Trophoblast cell (in vitro differentiated cells and primary cell): ENCODE measurements at regions not wholly inside any gene's neighbourhood (a gene's known extent, or its start where the extent isn't known, plus 50 kb on each side); places are given as distances from the start of the nearest gene placed in this dataset.

Source experiments
- DNase-seq, 2 donors: peaks; one replicate each; pipeline ENCODE4 v3.0.0-alpha.2; 2016
- H2AFZ ChIP-seq: 2 replicates; pipeline ENCODE4 v1.6.1; 2013; ENCODE audit warnings: low read length, moderate library complexity, mild to moderate bottlenecking; ENCODE audit not compliant: insufficient read depth, poor library complexity
- H2AK5ac ChIP-seq: 2 replicates; pipeline ENCODE4 v1.6.1; 2013; ENCODE audit warnings: mild to moderate bottlenecking, low read length
- H2BK120ac ChIP-seq: 2 replicates; pipeline ENCODE4 v1.6.1; 2013; ENCODE audit warnings: low read length, mild to moderate bottlenecking, moderate library complexity; ENCODE audit not compliant: insufficient read depth, poor library complexity
- H2BK12ac ChIP-seq: 2 replicates; pipeline ENCODE4 v1.6.1; 2013; ENCODE audit warnings: mild to moderate bottlenecking, low read length, moderate library complexity
- H2BK5ac ChIP-seq: 2 replicates; pipeline ENCODE4 v1.6.1; 2013; ENCODE audit warnings: low read length, low read depth, moderate library complexity, mild to moderate bottlenecking; ENCODE audit not compliant: poor library complexity
- H3K14ac ChIP-seq: 2 replicates; pipeline ENCODE4 v1.6.1; 2013; ENCODE audit warnings: mild to moderate bottlenecking, low read length
- H3K18ac ChIP-seq: 2 replicates; pipeline ENCODE4 v1.6.1; 2013; ENCODE audit warnings: mild to moderate bottlenecking, low read length
- H3K23ac ChIP-seq: 2 replicates; pipeline ENCODE4 v1.6.1; 2013; ENCODE audit warnings: low read length
- H3K27ac ChIP-seq: 2 replicates; pipeline ENCODE4 v1.5.1; 2013; ENCODE audit warnings: low read depth, mild to moderate bottlenecking, inconsistent platforms, low read length, moderate library complexity
- H3K27me3 ChIP-seq: 2 replicates; pipeline ENCODE4 v1.6.1; 2013; ENCODE audit warnings: inconsistent platforms, mild to moderate bottlenecking, low read length, moderate library complexity; ENCODE audit not compliant: insufficient read depth
- H3K36me3 ChIP-seq, 2 experiments: 1 replicate in 1 of 2; 2 replicates in 1 of 2; pipeline ENCODE4 v1.6.1; 2013; ENCODE audit warnings: low read length in 2 of 2, mild to moderate bottlenecking in 2 of 2, moderate library complexity in 1 of 2; ENCODE audit not compliant: insufficient read depth in 2 of 2, control insufficient read depth in 1 of 2
- H3K4ac ChIP-seq: 2 replicates; pipeline ENCODE4 v1.6.1; 2013; ENCODE audit warnings: low read depth, mild to moderate bottlenecking, low read length, moderate library complexity
- H3K4me1 ChIP-seq, 2 experiments: 1 replicate in 1 of 2; 2 replicates in 1 of 2; pipeline ENCODE4 v1.6.1; 2013; ENCODE audit warnings: low read length in 2 of 2, mild to moderate bottlenecking in 2 of 2, moderate library complexity in 1 of 2; ENCODE audit not compliant: insufficient read depth in 2 of 2, control insufficient read depth in 1 of 2
- H3K4me2 ChIP-seq: 2 replicates; pipeline ENCODE4 v1.6.1; 2013; ENCODE audit warnings: inconsistent platforms, mild to moderate bottlenecking, low read length, moderate library complexity
- H3K4me3 ChIP-seq: 2 replicates; pipeline ENCODE4 v1.5.1; 2013; ENCODE audit warnings: mild to moderate bottlenecking, low read depth, low read length, inconsistent platforms
- H3K79me1 ChIP-seq: one replicate; pipeline ENCODE4 v1.6.1; 2013; ENCODE audit warnings: low read length
- H3K79me2 ChIP-seq: 2 replicates; pipeline ENCODE4 v1.6.1; 2013; ENCODE audit warnings: low read length, mild to moderate bottlenecking; ENCODE audit not compliant: control insufficient read depth, insufficient read depth, poor library complexity
- H3K9ac ChIP-seq: 2 replicates; pipeline ENCODE4 v1.6.1; 2013; ENCODE audit warnings: mild to moderate bottlenecking, low read length
- H3K9me3 ChIP-seq: 2 replicates; pipeline ENCODE4 v1.6.1; 2013; ENCODE audit warnings: low read depth, mild to moderate bottlenecking, control low read depth, inconsistent platforms, low read length; ENCODE audit not compliant: insufficient read depth
- H4K12ac ChIP-seq: 2 replicates; pipeline ENCODE4 v1.6.1; 2013; ENCODE audit warnings: low read depth, mild to moderate bottlenecking, low read length, moderate library complexity
- H4K8ac ChIP-seq: 2 replicates; pipeline ENCODE4 v1.6.1; 2013; ENCODE audit warnings: low read depth, mild to moderate bottlenecking, low read length, moderate library complexity
- H4K91ac ChIP-seq: one replicate; pipeline ENCODE4 v1.6.1; 2013; ENCODE audit warnings: low read depth, mild to moderate bottlenecking, low read length, moderate library complexity
- WGBS: extraction: QIAGEN DNeasy Blood & Tissue Kit; methylation state at CpG from one replicate; pipeline ENCODE4 v1.1.7; 2013; ENCODE audit warnings: missing lambda C conversion rate; ENCODE audit not compliant: insufficient read length, insufficient coverage; ENCODE audit errors: extremely low coverage; 5-methylcytosine and 5-hydroxymethylcytosine counted together

DNA sequence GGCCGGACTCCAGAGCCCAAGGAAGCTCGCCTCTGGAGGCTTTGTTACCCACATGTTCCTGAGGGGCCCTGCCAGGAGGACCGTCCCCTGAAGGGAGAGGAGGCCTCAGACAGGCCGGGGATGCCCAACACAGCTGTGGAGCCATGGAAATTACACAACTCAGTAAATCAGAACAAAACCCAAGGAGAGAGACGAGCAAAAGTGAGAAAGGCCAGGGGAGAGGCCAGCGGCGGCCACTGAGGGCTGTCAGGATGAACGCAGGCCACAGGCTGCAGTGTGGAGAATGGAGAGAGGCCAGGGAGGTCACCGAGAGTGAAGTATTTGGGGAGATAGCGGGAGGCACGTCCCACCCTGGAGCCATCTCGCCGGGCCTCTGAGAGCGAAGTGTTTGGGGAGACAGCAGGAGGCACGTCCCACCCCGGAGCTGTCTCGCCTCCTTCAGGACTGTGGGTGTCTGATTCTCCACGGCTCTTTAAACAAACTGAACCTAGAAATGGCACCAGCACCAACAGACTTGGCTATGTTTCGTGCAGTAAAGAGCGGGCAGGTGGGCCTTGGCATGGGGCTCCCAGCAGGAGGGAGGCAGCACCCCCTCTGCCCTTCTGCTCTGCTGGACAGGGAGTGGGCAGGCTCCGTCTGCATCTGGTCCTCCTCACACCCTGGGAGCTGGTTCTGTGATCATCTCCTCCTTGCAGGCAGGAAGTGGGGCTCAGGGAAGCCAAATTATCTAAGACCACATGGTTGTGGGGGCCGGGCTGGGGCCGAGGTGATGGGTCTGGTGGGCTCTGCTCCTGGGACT is 91.0 kb downstream of the YTHDF1 start:
- no peak overlapping the region for H3K18ac ChIP-seq
- H2BK120ac ChIP-seq: no peak overlapping the region
- DNase-seq: no peak
- whole genome bisulfite sequencing: no CpG with 5 or more reads among the region's 23 CpGs
- no peaks in the 10 kb centered on the region for H3K4me1 ChIP-seq
- H3K23ac ChIP-seq: no peak overlapping the region
- no peaks in the 10 kb centered on the region for H3K27me3 ChIP-seq
- H2AK5ac ChIP-seq: no peak overlapping the region
- no peak overlapping the region for H2BK5ac ChIP-seq
- H4K12ac ChIP-seq: no peak overlapping the region
- H2AFZ ChIP-seq: no peak overlapping the region
- H3K4me3 ChIP-seq: no peak overlapping the region
- H3K79me1 ChIP-seq: no peaks in the 10 kb centered on the region
- H4K8ac ChIP-seq: no peak overlapping the region
- no peak overlapping the region for H3K27ac ChIP-seq
- no peak overlapping the region for H3K9ac ChIP-seq
- H3K14ac ChIP-seq: no peak overlapping the region
- no peak overlapping the region for H3K4ac ChIP-seq
- no peak overlapping the region for H2BK12ac ChIP-seq
- no peak overlapping the region for H3K4me2 ChIP-seq
- no peaks in the 10 kb centered on the region for H3K36me3 ChIP-seq
- H3K79me2 ChIP-seq: no peaks in the 10 kb centered on the region
- no peak overlapping the region for H4K91ac ChIP-seq
- peaks cover 6% of the 10 kb centered on the region for H3K9me3 ChIP-seq

DNA sequence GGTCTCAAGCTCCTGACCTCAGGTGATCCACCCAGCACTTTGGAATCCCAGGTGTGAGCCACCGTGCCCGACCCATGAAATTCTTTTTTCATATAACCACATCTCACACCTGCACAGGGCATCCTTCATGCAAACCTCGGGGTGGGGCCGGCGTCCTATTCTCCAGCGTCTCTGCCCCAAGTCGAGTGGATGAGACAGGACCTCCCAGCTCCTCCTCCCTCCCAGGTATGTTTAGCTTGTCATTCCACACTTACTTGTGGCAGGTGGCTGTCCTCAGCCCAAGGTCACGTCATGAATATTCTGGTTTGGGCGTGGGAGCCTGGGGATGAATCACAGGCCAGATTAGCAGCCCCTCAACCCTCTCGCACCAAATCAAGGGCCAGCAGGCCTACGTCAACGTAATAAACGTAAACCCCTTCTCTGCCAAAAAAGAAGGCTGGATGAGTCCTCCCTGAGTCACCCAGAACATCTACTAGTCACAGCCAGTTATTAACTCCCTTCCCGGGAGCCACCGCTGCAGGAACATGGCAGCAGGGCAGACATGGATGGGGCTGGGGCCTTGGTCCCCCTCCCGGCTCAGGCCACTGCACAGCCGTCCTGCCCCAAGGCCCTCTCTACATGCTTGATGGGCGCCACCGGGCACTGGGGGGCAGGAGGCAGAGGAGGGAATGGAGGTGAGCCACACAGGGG is 91.7 kb downstream of the YTHDF1 start:
- WGBS: no CpG with 5 or more reads among the region's 19 CpGs

DNA sequence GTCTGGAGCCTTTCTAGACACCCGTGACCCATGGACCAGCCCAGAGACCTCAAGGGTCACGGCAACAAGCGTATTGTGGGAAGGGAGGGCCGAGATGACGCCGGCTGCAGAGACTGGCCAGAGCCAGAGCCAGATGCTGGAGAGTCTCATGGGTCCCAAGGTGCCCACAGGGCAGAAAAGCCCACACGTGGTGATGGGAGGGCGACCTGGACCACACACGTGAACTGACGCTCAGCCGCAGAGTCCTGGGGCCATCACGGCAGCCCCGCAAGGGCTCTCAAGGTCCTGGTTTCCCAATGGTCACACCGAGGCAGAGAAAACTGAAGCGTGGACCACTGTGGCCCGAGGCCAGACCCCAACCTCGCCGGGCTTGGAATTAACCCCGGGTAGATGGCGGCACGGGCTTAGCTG is 92.6 kb downstream of the YTHDF1 start:
- Histone ChIP-seq H3K79me2 (no peaks in the 10 kb centered on the region), H2BK12ac (no peak overlapping the region), H3K4me2 (no peak overlapping the region), H2AFZ (no peak overlapping the region), H3K14ac (no peak overlapping the region), H2BK5ac (no peak overlapping the region), H2AK5ac (no peak overlapping the region), H3K4me3 (no peak overlapping the region), H3K36me3 (no peaks in the 10 kb centered on the region), H4K91ac (no peak overlapping the region), H3K9ac (no peak overlapping the region), H3K23ac (no peak overlapping the region), H3K27ac (no peak overlapping the region), H3K27me3 (no peaks in the 10 kb centered on the region), H3K18ac (no peak overlapping the region), H4K12ac (no peak overlapping the region), H2BK120ac (no peak overlapping the region), H3K9me3 (peaks cover 6% of the 10 kb centered on the region), H4K8ac (no peak overlapping the region), H3K4ac (no peak overlapping the region), H3K79me1 (no peaks in the 10 kb centered on the region), H3K4me1 (no peaks in the 10 kb centered on the region)
- no peak for DNase-seq
- WGBS: no CpG with 5 or more reads among the region's 21 CpGs

More for the DNA sequence above, 91.7 kb downstream of the YTHDF1 start:
- no peak overlapping the region for H3K14ac ChIP-seq
- no peaks in the 10 kb centered on the region for H3K79me2 ChIP-seq
- H4K8ac ChIP-seq: no peak overlapping the region
- no peak overlapping the region for H3K4me3 ChIP-seq
- no peak for DNase-seq
- no peak overlapping the region for H4K12ac ChIP-seq
- H2AFZ ChIP-seq: no peak overlapping the region
- H3K79me1 ChIP-seq: no peaks in the 10 kb centered on the region
- H2AK5ac ChIP-seq: no peak overlapping the region
- no peak overlapping the region for H3K23ac ChIP-seq
- H2BK12ac ChIP-seq: no peak overlapping the region
- H3K4ac ChIP-seq: no peak overlapping the region
- H3K4me1 ChIP-seq: no peaks in the 10 kb centered on the region
- H3K18ac ChIP-seq: no peak overlapping the region
- H3K9ac ChIP-seq: no peak overlapping the region
- H3K9me3 ChIP-seq: peaks cover 6% of the 10 kb centered on the region
- H3K36me3 ChIP-seq: no peaks in the 10 kb centered on the region
- H4K91ac ChIP-seq: no peak overlapping the region
- H3K27me3 ChIP-seq: no peaks in the 10 kb centered on the region
- no peak overlapping the region for H2BK5ac ChIP-seq
- no peak overlapping the region for H3K27ac ChIP-seq
- H3K4me2 ChIP-seq: no peak overlapping the region
- H2BK120ac ChIP-seq: no peak overlapping the region

DNA sequence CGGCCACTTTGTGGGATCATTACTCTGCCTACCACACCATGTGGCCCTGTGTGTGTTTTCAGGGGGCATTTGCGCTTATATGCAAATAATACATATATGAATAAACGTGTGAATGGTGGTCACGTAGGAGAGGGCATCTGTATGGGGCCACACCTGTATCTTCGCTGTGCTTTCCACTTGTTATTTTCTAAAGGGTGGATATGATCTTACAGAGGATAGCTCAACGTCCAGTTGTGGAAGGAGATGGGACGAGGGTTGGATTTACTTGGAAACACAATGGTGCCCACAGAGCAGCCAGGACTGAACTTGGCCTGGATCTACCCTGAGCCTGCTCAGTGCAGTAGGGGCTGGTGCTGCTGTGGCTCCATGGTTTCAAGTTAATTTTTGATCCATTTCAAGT is 93.3 kb downstream of the YTHDF1 start:
- no peak overlapping the region for H2AK5ac ChIP-seq
- WGBS: no CpG with 5 or more reads among the region's 7 CpGs
- H3K27ac ChIP-seq: no peak overlapping the region

More for the DNA sequence above, 93.3 kb downstream of the YTHDF1 start:
- Histone ChIP-seq H4K91ac (no peak overlapping the region), H3K36me3 (no peaks in the 10 kb centered on the region), H4K8ac (no peak overlapping the region), H3K4me1 (no peaks in the 10 kb centered on the region), H2BK120ac (no peak overlapping the region), H3K23ac (no peak overlapping the region), H3K9ac (no peak overlapping the region), H3K4ac (no peak overlapping the region), H3K4me2 (no peak overlapping the region), H2BK5ac (no peak overlapping the region), H3K79me2 (no peaks in the 10 kb centered on the region), H3K79me1 (no peaks in the 10 kb centered on the region), H2AFZ (no peak overlapping the region), H2BK12ac (no peak overlapping the region), H3K14ac (no peak overlapping the region), H3K27me3 (no peaks in the 10 kb centered on the region), H3K18ac (no peak overlapping the region), H3K4me3 (no peak overlapping the region), H3K9me3 (peaks cover 10% of the 10 kb centered on the region), H4K12ac (no peak overlapping the region)
- no peak for DNase-seq
